Neural progenitor cell (in vitro differentiated cells): ENCODE measurements at regions not wholly inside any gene's neighbourhood (a gene's known extent, or its start where the extent isn't known, plus 50 kb on each side); places are given as distances from the start of the nearest gene placed in this dataset.

Source experiments
- DNase-seq: peaks from one replicate; pipeline ENCODE4 v3.0.0-alpha.2; 2016; ENCODE audit warnings: low spot score
- H2AFZ ChIP-seq: fragments of 200-600 bp; sonication (generic); replicated peaks from 2 replicates; pipeline ENCODE4 v1.6.1; 2016; ENCODE audit warnings: antibody characterized with exemption
- H3F3A ChIP-seq: fragments of 200-600 bp; sonication (generic); 2 replicates; pipeline ENCODE4 v1.6.1; 2016; ENCODE audit warnings: antibody characterized with exemption, low read depth
- H3K27ac ChIP-seq: fragments of 200-600 bp; sonication (generic); 2 replicates; pipeline ENCODE4 v1.5.1; 2016; ENCODE audit warnings: mild to moderate bottlenecking
- H3K27me3 ChIP-seq: fragments of 200-600 bp; sonication (generic); 2 replicates; pipeline ENCODE4 v1.6.1; 2016; ENCODE audit warnings: mild to moderate bottlenecking, moderate library complexity
- H3K36me3 ChIP-seq: fragments of 200-600 bp; sonication (generic); 2 replicates; pipeline ENCODE4 v1.5.1; 2016
- H3K4me1 ChIP-seq: fragments of 200-600 bp; sonication (generic); 2 replicates; pipeline ENCODE4 v1.6.1; 2016; ENCODE audit warnings: mixed run types
- H3K4me2 ChIP-seq: fragments of 200-600 bp; sonication (generic); 2 replicates; pipeline ENCODE4 v1.6.1; 2016
- H3K4me3 ChIP-seq: fragments of 200-600 bp; sonication (generic); 2 replicates; pipeline ENCODE4 v1.5.1; 2016
- H3K79me2 ChIP-seq: fragments of 200-600 bp; sonication (generic); 2 replicates; pipeline ENCODE4 v1.6.1; 2016; ENCODE audit warnings: low read depth
- H3K9ac ChIP-seq: fragments of 200-600 bp; sonication (generic); 2 replicates; pipeline ENCODE4 v1.6.1; 2016
- H3K9me3 ChIP-seq: fragments of 200-600 bp; sonication (generic); 2 replicates; pipeline ENCODE4 v1.5.1; 2016; ENCODE audit warnings: low read depth
- H4K20me1 ChIP-seq: fragments of 200-600 bp; sonication (generic); 2 replicates; pipeline ENCODE4 v1.6.1; 2016; ENCODE audit warnings: low read depth
- H3K27ac Mint-ChIP-seq: 3 replicates; pipeline ENCODE4 v1.8.0; 2021; ENCODE audit warnings: mixed read lengths
- H3K27me3 Mint-ChIP-seq: 2 replicates; pipeline ENCODE4 v1.8.0; 2022; ENCODE audit warnings: low read depth, mild to moderate bottlenecking, inconsistent platforms, moderate library complexity, mixed read lengths; ENCODE audit not compliant: insufficient read depth
- H3K36me3 Mint-ChIP-seq: 3 replicates; pipeline ENCODE4 v1.8.0; 2021; ENCODE audit warnings: mixed read lengths
- H3K4me1 Mint-ChIP-seq: 3 replicates; pipeline ENCODE4 v1.8.0; 2021; ENCODE audit warnings: mixed read lengths
- H3K4me3 Mint-ChIP-seq: 3 replicates; pipeline ENCODE4 v1.8.0; 2021; ENCODE audit warnings: mild to moderate bottlenecking, moderate library complexity, mixed read lengths
- H3K9me3 Mint-ChIP-seq: 3 replicates; pipeline ENCODE4 v1.8.0; 2020; ENCODE audit warnings: mixed read lengths
- EZH2 ChIP-seq: fragments of 200-600 bp; sonication (generic); IDR thresholded peaks from 2 replicates; pipeline ENCODE4 v1.6.1; 2017; ENCODE audit warnings: antibody characterized with exemption, mild to moderate bottlenecking, moderate library complexity
- EZH2phosphoT487 ChIP-seq: fragments of 200-600 bp; sonication (generic); IDR thresholded peaks from 2 replicates; pipeline ENCODE4 v1.6.1; 2017; ENCODE audit warnings: antibody characterized with exemption
- TF ChIP-seq, protein P1 (sequence below): fragments of 200-600 bp; sonication (generic); IDR thresholded peaks from 2 replicates; pipeline ENCODE4 v1.5.1; 2017; ENCODE audit warnings: antibody characterized with exemption, mild to moderate bottlenecking

- Histone ChIP-seq H3F3A (no peaks in the 10 kb centered on the region), H3K9ac (no peak overlapping the region), H3K36me3 (no peaks in the 10 kb centered on the region), H3K79me2 (no peaks in the 10 kb centered on the region), H2AFZ (no peak overlapping the region), H3K4me1 (no peaks in the 10 kb centered on the region), H3K4me3 (no peak overlapping the region), H4K20me1 (no peaks in the 10 kb centered on the region), H3K27ac (no peak overlapping the region), H3K4me2 (no peak overlapping the region), H3K27me3 (no peaks in the 10 kb centered on the region), H3K9me3 (no peaks in the 10 kb centered on the region)
- Mint-ChIP-seq H3K27ac (no peak overlapping the region), H3K27me3 (peaks cover 7% of the 10 kb centered on the region), H3K4me1 (peaks cover 9% of the 10 kb centered on the region), H3K9me3 (peaks cover 4% of the 10 kb centered on the region), H3K4me3 (no peak overlapping the region), H3K36me3 (no peaks in the 10 kb centered on the region)
- no peak for DNase-seq
- TF ChIP-seq EZH2phosphoT487, result no peak
- TF ChIP-seq, protein P1, sequence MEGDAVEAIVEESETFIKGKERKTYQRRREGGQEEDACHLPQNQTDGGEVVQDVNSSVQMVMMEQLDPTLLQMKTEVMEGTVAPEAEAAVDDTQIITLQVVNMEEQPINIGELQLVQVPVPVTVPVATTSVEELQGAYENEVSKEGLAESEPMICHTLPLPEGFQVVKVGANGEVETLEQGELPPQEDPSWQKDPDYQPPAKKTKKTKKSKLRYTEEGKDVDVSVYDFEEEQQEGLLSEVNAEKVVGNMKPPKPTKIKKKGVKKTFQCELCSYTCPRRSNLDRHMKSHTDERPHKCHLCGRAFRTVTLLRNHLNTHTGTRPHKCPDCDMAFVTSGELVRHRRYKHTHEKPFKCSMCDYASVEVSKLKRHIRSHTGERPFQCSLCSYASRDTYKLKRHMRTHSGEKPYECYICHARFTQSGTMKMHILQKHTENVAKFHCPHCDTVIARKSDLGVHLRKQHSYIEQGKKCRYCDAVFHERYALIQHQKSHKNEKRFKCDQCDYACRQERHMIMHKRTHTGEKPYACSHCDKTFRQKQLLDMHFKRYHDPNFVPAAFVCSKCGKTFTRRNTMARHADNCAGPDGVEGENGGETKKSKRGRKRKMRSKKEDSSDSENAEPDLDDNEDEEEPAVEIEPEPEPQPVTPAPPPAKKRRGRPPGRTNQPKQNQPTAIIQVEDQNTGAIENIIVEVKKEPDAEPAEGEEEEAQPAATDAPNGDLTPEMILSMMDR, result no peak
- no peak for TF ChIP-seq EZH2
These were observed 263.8 kb downstream of the NKX6-1 start for GRCh38 chr4:84235126-84235944.

DNA sequence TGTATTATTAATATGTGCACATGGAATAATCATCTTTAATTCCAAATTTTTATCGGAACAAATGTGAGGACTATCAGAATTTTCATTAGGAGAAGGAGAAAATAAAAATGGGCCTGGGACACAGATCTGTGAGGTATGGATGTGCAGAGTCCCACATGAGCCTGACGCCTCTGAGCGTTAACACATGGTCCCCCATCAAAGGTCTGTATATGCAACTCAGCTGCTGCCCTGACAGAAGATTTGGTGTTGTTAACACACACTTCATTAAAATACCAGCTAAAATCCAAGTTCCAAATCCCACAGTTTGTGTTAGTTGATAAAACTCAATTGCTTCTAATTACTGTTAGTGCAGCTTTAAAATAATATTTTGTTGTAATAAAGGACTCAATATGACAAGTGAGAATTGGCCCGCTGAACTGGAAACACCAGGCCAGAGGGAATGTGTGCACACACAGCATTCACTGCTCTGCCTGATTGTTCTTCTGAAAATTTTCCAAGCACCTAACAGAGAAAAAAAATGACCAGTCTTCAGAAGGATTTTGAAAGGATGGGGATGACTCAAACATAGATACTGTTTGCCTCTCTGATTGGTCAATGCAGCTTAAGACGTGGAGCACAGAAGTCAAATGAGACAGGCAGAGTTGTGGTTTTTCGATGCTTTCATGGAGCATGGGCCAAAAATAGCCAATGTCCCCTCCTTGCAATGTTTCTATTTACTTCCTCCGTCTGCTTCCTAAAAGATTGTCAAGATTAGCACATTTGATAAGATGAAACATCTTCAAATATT, 266.6 kb downstream of the NKX6-1 start:
- Mint-ChIP-seq H3K36me3 (no peaks in the 10 kb centered on the region), H3K27ac (no peak overlapping the region), H3K27me3 (peaks cover 4% of the 10 kb centered on the region), H3K9me3 (peaks cover 2% of the 10 kb centered on the region), H3K4me1 (peaks cover 3% of the 10 kb centered on the region), H3K4me3 (no peak overlapping the region)
- Histone ChIP-seq H3K79me2 (no peaks in the 10 kb centered on the region), H3K4me2 (no peak overlapping the region), H2AFZ (no peak overlapping the region), H3K9me3 (no peaks in the 10 kb centered on the region), H3K4me3 (no peak overlapping the region), H3F3A (no peaks in the 10 kb centered on the region), H3K36me3 (no peaks in the 10 kb centered on the region), H3K27me3 (no peaks in the 10 kb centered on the region), H3K27ac (no peak overlapping the region), H3K9ac (no peak overlapping the region), H3K4me1 (no peaks in the 10 kb centered on the region), H4K20me1 (no peaks in the 10 kb centered on the region)
- DNase-seq, result no peak
- no peak for TF ChIP-seq EZH2
- TF ChIP-seq EZH2phosphoT487, result no peak
- TF ChIP-seq, protein P1, result no peak

GRCh38 chr4:84231539-84232055, 267.5 kb downstream of the NKX6-1 start:
- no peak overlapping the region for H3K27ac Mint-ChIP-seq
- no peaks in the 10 kb centered on the region for H3K9me3 Mint-ChIP-seq
- Histone ChIP-seq H3K4me2 (no peak overlapping the region), H3K27me3 (no peaks in the 10 kb centered on the region), H3F3A (no peaks in the 10 kb centered on the region), H4K20me1 (no peaks in the 10 kb centered on the region), H3K27ac (no peak overlapping the region), H3K4me1 (no peaks in the 10 kb centered on the region), H3K9me3 (no peaks in the 10 kb centered on the region), H2AFZ (no peak overlapping the region), H3K36me3 (no peaks in the 10 kb centered on the region), H3K4me3 (no peak overlapping the region), H3K9ac (no peak overlapping the region), H3K79me2 (no peaks in the 10 kb centered on the region)
- DNase-seq, result no peak
- peaks cover 3% of the 10 kb centered on the region for H3K4me1 Mint-ChIP-seq
- peaks cover 4% of the 10 kb centered on the region for H3K27me3 Mint-ChIP-seq
- H3K36me3 Mint-ChIP-seq, result no peaks in the 10 kb centered on the region
- no peak overlapping the region for H3K4me3 Mint-ChIP-seq
- TF ChIP-seq EZH2phosphoT487 (no peak), EZH2 (no peak)
- TF ChIP-seq, protein P1, result no peak
